GM23248 (cell line): ENCODE measurements at regions not wholly inside any gene's neighbourhood (a gene's known extent, or its start where the extent isn't known, plus 50 kb on each side); places are given as distances from the start of the nearest gene placed in this dataset.

Experiments used
- EZH2 ChIP-seq: fragments of 200-600 bp; sonication (generic); IDR thresholded peaks from 2 replicates; pipeline ENCODE4 v1.6.1; 2018; ENCODE audit warnings: antibody characterized with exemption, mild to moderate bottlenecking; ENCODE audit not compliant: insufficient read depth, poor library complexity, severe bottlenecking
- EZH2phosphoT487 ChIP-seq: fragments of 200-600 bp; sonication (generic); IDR thresholded peaks from 2 replicates; pipeline ENCODE4 v1.6.1; 2018; ENCODE audit warnings: antibody characterized with exemption, moderate library complexity, mild to moderate bottlenecking, low read depth; ENCODE audit not compliant: insufficient read depth

- TF ChIP-seq EZH2phosphoT487 = no peak
- TF ChIP-seq EZH2 = no peak
Observed at GRCh38 chr7:33799766-33800165, 105.6 kb upstream of the BMPER start.
